CD4-positive, alpha-beta T cell (primary cell): ENCODE measurements at regions not wholly inside any gene's neighbourhood (a gene's known extent, or its start where the extent isn't known, plus 50 kb on each side); places are given as distances from the start of the nearest gene placed in this dataset.

Experiments used
- ATAC-seq: fragments of 200-7000 bp; cut with Tn5 transposase; one replicate; pipeline ENCODE4 v1.10.0; 2022; ENCODE audit warnings: mild to moderate bottlenecking; ENCODE audit not compliant: poor library complexity
- CTCF ChIA-PET: fragments of 350-600 bp; sonication (Branson Sonifier 250); formaldehyde crosslinking; loops from one replicate; lab custom pipeline; 2021; ENCODE audit warnings: antibody characterized with exemption, inconsistent platforms; lab: Charles Lee
- POLR2A ChIA-PET: fragments of 350-600 bp; sonication (Branson Sonifier 250); formaldehyde crosslinking; loops from one replicate; lab custom pipeline; 2021; ENCODE audit warnings: antibody characterized with exemption, inconsistent platforms; lab: Charles Lee
- DNase-seq, 14 experiments: peaks; one replicate each; pipeline ENCODE4 v3.0.0-alpha.2; 2013 to 2020; ENCODE audit warnings: mixed read lengths in 2 of 14
- H3K27ac ChIP-seq, 2 donors: one replicate each; pipeline versions ENCODE4 v1.5.1 to v1.7.0; 2013; ENCODE audit warnings: low read length in 2 of 2, low read depth in 1 of 2, mild to moderate bottlenecking in 1 of 2
- H3K27me3 ChIP-seq, 2 experiments: 1 replicate in 1 of 2; 2 replicates in 1 of 2; pipeline versions ENCODE4 v1.6.1 to v1.7.0; 2013; ENCODE audit warnings: low read length in 2 of 2, control low read depth in 1 of 2, mild to moderate bottlenecking in 1 of 2, moderate library complexity in 1 of 2; ENCODE audit not compliant: insufficient read depth in 2 of 2, control insufficient read depth in 1 of 2
- H3K36me3 ChIP-seq: one replicate; pipeline ENCODE4 v1.6.1; 2013; ENCODE audit warnings: low read length, control low read depth; ENCODE audit not compliant: insufficient read depth
- H3K4me1 ChIP-seq: one replicate; pipeline ENCODE4 v1.6.1; 2013; ENCODE audit warnings: low read length, control low read depth; ENCODE audit not compliant: insufficient read depth
- H3K4me3 ChIP-seq: one replicate; pipeline ENCODE4 v1.5.1; 2013; ENCODE audit warnings: mild to moderate bottlenecking, low read length, moderate library complexity
- H3K9me3 ChIP-seq, 2 experiments: 1 replicate in 1 of 2; 2 replicates in 1 of 2; pipeline versions ENCODE4 v1.6.1 to v1.7.0; 2013; ENCODE audit warnings: low read length in 2 of 2, mild to moderate bottlenecking in 2 of 2, control low read depth in 1 of 2, moderate library complexity in 1 of 2; ENCODE audit not compliant: control insufficient read depth in 1 of 2, insufficient read depth in 1 of 2
- H3K27ac Mint-ChIP-seq: one replicate; pipeline ENCODE4 v1.8.0; 2020; ENCODE audit warnings: mixed read lengths
- H3K27me3 Mint-ChIP-seq: one replicate; pipeline ENCODE4 v1.8.0; 2021; ENCODE audit warnings: mixed read lengths
- H3K36me3 Mint-ChIP-seq: one replicate; pipeline ENCODE4 v1.8.0; 2021; ENCODE audit warnings: low read depth, mixed read lengths
- H3K4me1 Mint-ChIP-seq: one replicate; pipeline ENCODE4 v1.8.0; 2021; ENCODE audit warnings: low read depth, mixed read lengths
- H3K4me3 Mint-ChIP-seq: one replicate; pipeline ENCODE4 v1.8.0; 2020; ENCODE audit warnings: mild to moderate bottlenecking, mixed read lengths
- H3K9me3 Mint-ChIP-seq: one replicate; pipeline ENCODE4 v1.8.0; 2020; ENCODE audit warnings: mixed read lengths
- intact Hi-C, 2 experiments: fragments of 100-400 bp; cut with DNase I in 1 of 2; cut with micrococcal nuclease in 1 of 2; formaldehyde crosslinking; loops; one replicate each; pipeline versions ENCODE4 v1.15.1 to v1.9.0; 2023 to 2025; cut with DNase I, micrococcal nuclease
- TF ChIP-seq, protein P1 (sequence below): fragments of 200-600 bp; IDR thresholded peaks from one replicate; pipeline ENCODE4 v1.8.0; 2022; ENCODE audit warnings: antibody characterized with exemption, mild to moderate bottlenecking

DNA sequence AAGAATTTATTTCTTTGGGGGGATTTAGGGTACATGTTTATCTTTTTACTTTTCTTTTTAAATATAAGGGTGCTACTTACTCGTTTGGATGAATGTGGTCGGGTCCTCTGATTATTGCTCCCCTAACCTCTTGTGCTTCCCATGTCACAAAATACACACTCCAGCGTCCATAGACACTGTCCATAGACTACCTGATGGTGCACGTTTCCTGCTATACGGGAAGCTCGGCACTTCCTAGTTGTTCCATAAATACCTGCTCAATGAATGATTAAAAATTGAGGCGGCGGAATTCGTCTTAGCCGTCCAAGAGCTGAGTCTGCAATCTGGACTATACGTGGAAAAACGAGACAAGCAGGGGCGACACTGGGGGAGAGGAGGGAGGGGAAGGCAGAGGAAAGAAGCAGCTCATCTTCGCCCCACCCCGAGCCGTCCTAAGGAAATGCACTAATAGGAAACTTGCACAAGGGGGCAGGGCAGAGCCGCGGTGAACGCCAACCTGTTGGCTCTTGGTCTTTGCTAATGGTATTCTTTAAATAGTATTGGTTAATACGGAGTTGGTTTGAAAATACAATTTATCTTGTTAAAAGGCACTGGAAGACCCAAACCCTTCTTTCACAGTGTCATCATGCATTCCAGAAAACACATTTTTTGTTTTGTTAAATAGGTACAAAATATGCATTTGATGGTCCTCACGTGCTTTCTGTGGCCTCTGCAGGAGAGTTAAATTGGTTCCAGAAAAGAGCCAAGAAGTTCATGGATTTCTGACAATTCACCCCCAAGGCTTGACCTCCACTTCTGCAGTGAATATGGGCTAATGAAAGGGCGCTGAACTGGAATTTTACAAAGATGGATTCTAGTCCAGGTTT lies 73.0 kb upstream of the KCTD1 start:
- Mint-ChIP-seq H3K4me3 (no peak overlapping the region), H3K9me3 (peaks cover 16% of the 10 kb centered on the region), H3K27ac (no peak overlapping the region), H3K27me3 (peaks cover 6% of the 10 kb centered on the region), H3K4me1 (no peaks in the 10 kb centered on the region), H3K36me3 (no peaks in the 10 kb centered on the region)
- ATAC-seq = no peak
- ChIA-PET CTCF (no interaction called here), POLR2A (no interaction called here)
- intact Hi-C loops = no loop called here
- peaks cover 10 to 13% of the 10 kb centered on the region in 2 experiments for H3K9me3 ChIP-seq
- no peaks in the 10 kb centered on the region for H3K27me3 ChIP-seq
- DNase-seq = peak in 3 of 14 experiments; percentile 3 to 33 (median 16)
- H3K4me1 ChIP-seq = no peaks in the 10 kb centered on the region
- H3K36me3 ChIP-seq = no peaks in the 10 kb centered on the region
- TF ChIP-seq, protein P1, sequence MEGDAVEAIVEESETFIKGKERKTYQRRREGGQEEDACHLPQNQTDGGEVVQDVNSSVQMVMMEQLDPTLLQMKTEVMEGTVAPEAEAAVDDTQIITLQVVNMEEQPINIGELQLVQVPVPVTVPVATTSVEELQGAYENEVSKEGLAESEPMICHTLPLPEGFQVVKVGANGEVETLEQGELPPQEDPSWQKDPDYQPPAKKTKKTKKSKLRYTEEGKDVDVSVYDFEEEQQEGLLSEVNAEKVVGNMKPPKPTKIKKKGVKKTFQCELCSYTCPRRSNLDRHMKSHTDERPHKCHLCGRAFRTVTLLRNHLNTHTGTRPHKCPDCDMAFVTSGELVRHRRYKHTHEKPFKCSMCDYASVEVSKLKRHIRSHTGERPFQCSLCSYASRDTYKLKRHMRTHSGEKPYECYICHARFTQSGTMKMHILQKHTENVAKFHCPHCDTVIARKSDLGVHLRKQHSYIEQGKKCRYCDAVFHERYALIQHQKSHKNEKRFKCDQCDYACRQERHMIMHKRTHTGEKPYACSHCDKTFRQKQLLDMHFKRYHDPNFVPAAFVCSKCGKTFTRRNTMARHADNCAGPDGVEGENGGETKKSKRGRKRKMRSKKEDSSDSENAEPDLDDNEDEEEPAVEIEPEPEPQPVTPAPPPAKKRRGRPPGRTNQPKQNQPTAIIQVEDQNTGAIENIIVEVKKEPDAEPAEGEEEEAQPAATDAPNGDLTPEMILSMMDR = no peak
- H3K27ac ChIP-seq = no peak overlapping the region
- no peak overlapping the region for H3K4me3 ChIP-seq

DNA sequence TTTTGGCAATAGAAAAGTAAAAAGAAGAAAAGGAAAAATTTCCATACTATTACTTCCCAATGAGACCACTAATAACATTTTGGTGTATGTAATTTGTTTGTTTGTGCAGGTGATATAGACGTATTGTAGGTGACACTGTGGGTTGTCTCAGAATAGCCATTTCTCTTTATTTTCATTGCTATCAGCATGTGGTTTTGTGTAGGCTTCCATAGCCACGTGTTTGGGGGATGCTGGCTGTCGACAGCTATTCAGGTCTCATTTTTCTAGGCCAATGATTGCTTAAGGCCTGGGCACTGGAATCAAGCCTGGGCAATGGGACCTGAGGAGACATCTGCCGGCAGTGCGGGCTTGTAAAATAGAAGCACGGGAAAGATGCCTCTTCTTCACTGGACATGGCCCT lies 71.0 kb upstream of the KCTD1 start:
- Histone ChIP-seq H3K36me3 (no peaks in the 10 kb centered on the region), H3K4me1 (no peaks in the 10 kb centered on the region), H3K27ac (no peak overlapping the region), H3K4me3 (no peak overlapping the region), H3K9me3 (peaks cover under 1 to 6% of the 10 kb centered on the region in 2 experiments), H3K27me3 (no peaks in the 10 kb centered on the region)
- Mint-ChIP-seq H3K27ac (no peak overlapping the region), H3K36me3 (no peaks in the 10 kb centered on the region), H3K9me3 (peaks cover 8% of the 10 kb centered on the region), H3K4me3 (no peak overlapping the region), H3K27me3 (peaks cover 6% of the 10 kb centered on the region), H3K4me1 (no peaks in the 10 kb centered on the region)
- intact Hi-C loops = no loop called here
- DNase-seq (no peak), ATAC-seq (no peak)
- ChIA-PET POLR2A (no interaction called here), CTCF (no interaction called here)
- TF ChIP-seq, protein P1 = no peak

DNA sequence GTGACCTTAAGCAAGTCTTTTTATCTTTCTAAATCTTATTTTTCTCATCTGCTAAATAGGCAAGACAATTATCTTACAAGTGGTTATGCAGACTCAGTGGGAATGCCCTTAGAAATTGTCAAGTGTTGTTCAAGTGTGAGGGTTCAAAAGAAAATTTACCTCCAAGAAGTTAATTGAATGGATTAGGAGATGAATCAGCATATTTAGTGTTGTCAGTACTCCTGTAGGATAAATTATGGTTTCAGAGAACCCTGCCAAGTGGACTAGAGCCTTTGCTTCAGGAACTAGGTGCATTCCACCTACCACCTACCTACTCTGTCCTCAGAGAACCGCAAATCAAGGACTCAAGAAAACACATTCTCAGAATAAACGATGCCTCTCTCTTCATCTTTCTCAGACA lies 69.8 kb upstream of the KCTD1 start:
- ChIA-PET POLR2A (no interaction called here), CTCF (no interaction called here)
- Mint-ChIP-seq H3K4me1 (no peaks in the 10 kb centered on the region), H3K9me3 (peaks cover 2% of the 10 kb centered on the region), H3K27me3 (no peaks in the 10 kb centered on the region), H3K27ac (no peak overlapping the region), H3K4me3 (no peak overlapping the region), H3K36me3 (no peaks in the 10 kb centered on the region)
- Histone ChIP-seq H3K36me3 (no peaks in the 10 kb centered on the region), H3K4me3 (no peak overlapping the region), H3K27me3 (no peaks in the 10 kb centered on the region), H3K4me1 (no peaks in the 10 kb centered on the region), H3K9me3 (peaks cover 0 to 3% of the 10 kb centered on the region in 2 experiments), H3K27ac (no peak overlapping the region)
- DNase-seq = no peak
- intact Hi-C loops = no loop called here
- no peak for ATAC-seq
- TF ChIP-seq, protein P1 = no peak
